Omental fat pad (tissue), 3 donors: ENCODE measurements at regions not wholly inside any gene's neighbourhood (a gene's known extent, or its start where the extent isn't known, plus 50 kb on each side); places are given as distances from the start of the nearest gene placed in this dataset.

Experiments used
- ATAC-seq: fragments of 150-250 bp; one replicate; pipeline ENCODE4 v1.9.1; 2016; ENCODE audit warnings: mild to moderate bottlenecking, moderate library complexity; ENCODE audit not compliant: low FRiP score
- DNase-seq: peaks from one replicate; pipeline ENCODE4 v3.0.0-alpha.2; 2019; ENCODE audit warnings: low spot score
- TF ChIP-seq, protein P1 (sequence below), 3 donors: fragments of 450-650 bp; IDR thresholded peaks; one replicate each; pipeline ENCODE4 v1.5.1; 2016 to 2017; ENCODE audit warnings: antibody characterized with exemption in 3 of 3, mild to moderate bottlenecking in 3 of 3, moderate library complexity in 2 of 3

- TF ChIP-seq, protein P1, sequence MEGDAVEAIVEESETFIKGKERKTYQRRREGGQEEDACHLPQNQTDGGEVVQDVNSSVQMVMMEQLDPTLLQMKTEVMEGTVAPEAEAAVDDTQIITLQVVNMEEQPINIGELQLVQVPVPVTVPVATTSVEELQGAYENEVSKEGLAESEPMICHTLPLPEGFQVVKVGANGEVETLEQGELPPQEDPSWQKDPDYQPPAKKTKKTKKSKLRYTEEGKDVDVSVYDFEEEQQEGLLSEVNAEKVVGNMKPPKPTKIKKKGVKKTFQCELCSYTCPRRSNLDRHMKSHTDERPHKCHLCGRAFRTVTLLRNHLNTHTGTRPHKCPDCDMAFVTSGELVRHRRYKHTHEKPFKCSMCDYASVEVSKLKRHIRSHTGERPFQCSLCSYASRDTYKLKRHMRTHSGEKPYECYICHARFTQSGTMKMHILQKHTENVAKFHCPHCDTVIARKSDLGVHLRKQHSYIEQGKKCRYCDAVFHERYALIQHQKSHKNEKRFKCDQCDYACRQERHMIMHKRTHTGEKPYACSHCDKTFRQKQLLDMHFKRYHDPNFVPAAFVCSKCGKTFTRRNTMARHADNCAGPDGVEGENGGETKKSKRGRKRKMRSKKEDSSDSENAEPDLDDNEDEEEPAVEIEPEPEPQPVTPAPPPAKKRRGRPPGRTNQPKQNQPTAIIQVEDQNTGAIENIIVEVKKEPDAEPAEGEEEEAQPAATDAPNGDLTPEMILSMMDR (IDR thresholded peaks at IDR 0.05), result no peak
- ATAC-seq, result no peak
- DNase-seq, result no peak
Measured at GRCh38 chr6:18724056-18724455, 336.9 kb downstream of the RNF144B start.

GRCh38 chr6:18725449-18725848 lies 338.3 kb downstream of the RNF144B start:
- TF ChIP-seq, protein P1 (IDR thresholded peaks at IDR 0.05), result no peak
- ATAC-seq, result no peak
- DNase-seq, result no peak

DNA sequence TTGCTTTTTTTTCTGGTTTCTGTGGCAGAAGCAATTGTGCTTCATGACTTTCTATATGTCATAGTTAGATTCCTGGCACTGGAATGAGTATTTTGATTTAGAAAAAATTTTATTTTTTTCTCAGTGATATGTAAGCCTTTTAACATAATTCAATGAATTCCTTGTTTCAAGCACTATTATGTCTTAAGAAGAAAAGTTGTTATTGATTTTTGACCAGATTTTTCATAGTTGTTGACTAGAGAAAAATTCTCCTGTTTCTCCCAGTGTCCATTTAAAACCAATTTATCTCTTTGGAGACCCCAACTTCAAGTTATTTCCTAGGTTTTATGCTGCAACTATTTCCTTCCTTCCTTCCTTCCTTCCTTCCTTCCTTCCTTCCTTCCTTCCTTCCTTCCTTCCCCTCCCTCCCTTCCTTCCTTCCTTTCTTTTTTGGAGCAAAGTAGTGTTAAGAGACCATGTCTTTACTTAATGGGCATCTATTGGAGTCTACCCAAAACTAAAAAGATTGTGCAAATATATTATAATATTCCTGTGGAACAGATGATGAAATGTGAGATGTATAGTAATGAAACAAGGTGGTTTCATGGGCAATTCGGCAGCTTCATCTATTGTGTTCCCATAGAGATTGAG lies 346.9 kb downstream of the RNF144B start:
- no peak for DNase-seq
- ATAC-seq, result no peak
- TF ChIP-seq, protein P1 (IDR thresholded peaks at IDR 0.05), result no peak

GRCh38 chr6:18741741-18742140 lies 354.6 kb downstream of the RNF144B start:
- TF ChIP-seq, protein P1 (IDR thresholded peaks at IDR 0.05), result no peak
- DNase-seq, result no peak
- ATAC-seq, result no peak

DNA sequence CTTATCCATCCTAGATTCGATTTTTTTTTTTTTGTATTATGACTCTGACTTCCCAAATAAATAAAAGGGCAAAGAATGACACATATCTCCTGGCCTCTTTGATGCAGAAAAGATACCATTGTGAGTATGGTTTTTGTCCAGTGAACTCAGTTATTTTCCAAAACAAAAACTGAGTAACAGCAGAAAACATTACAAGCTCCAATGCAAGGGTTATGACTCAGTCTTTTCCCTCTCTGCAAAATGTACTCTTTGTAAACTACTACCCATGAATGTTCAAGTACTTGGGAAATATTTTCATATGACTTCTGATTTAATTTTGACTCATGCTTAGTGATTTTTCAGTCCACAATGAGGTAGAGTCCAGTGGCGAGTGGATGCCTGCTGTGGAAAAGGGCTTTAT lies 355.3 kb downstream of the RNF144B start:
- DNase-seq (no peak), ATAC-seq (no peak)
- TF ChIP-seq, protein P1 (IDR thresholded peaks at IDR 0.05), result no peak

GRCh38 chr6:18746727-18747126 lies 359.6 kb downstream of the RNF144B start:
- DNase-seq (no peak), ATAC-seq (no peak)
- TF ChIP-seq, protein P1 (IDR thresholded peaks at IDR 0.05), result no peak

DNA sequence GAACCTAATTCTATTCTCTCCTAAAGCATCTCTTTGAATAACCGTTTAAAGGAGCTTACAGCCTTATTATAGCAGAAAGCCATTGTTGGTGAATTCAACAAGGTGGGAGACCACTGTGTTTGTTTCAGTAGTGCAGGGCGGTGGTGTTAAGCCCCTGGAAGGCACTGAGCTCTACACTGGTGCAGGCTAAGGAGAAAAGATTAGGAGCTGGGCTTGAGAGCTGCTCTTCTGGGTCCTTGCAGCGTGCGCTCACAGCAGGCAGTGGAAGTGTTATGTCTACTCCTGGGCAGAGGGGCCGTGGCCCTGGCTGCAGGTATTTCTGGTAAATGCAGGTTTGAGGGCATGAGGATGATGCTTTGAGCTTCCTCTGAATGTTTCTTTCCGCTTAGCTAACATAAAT lies 361.2 kb downstream of the RNF144B start:
- no peak for ATAC-seq
- TF ChIP-seq, protein P1 (IDR thresholded peaks at IDR 0.05), result no peak
- no peak for DNase-seq
